Upper lobe of left lung (tissue), 6 donors: ENCODE measurements at regions not wholly inside any gene's neighbourhood (a gene's known extent, or its start where the extent isn't known, plus 50 kb on each side); places are given as distances from the start of the nearest gene placed in this dataset.
"Not testable (repeated sequence)": the region's sequence is repeated elsewhere in the genome, so short reads cannot be mapped to it uniquely, and the experiment has no call there.

Experiments
- ATAC-seq, 2 donors: fragments of 200-7000 bp; cut with Tn5 transposase; one replicate each; pipeline ENCODE4 v1.9.1; 2022; ENCODE audit warnings: mild to moderate bottlenecking in 2 of 2, moderate library complexity in 2 of 2; ENCODE audit not compliant: low FRiP score in 2 of 2
- DNase-seq, 2 donors: peaks; one replicate each; pipeline ENCODE4 v3.0.0-alpha.2; 2019 to 2020
- H3K27ac ChIP-seq, 4 donors: fragments of 200-600 bp; sonication (generic); one replicate each; pipeline ENCODE4 v1.5.1; 2016 to 2019
- H3K27me3 ChIP-seq, 4 donors: fragments of 200-600 bp; sonication (generic); one replicate each; pipeline ENCODE4 v1.5.1; 2017 to 2019
- H3K36me3 ChIP-seq, 4 donors: fragments of 200-600 bp; sonication (generic); one replicate each; pipeline ENCODE4 v1.5.1; 2016 to 2019
- H3K4me1 ChIP-seq, 4 donors: fragments of 200-600 bp; sonication (generic); one replicate each; pipeline ENCODE4 v1.5.1; 2018 to 2019
- H3K4me3 ChIP-seq, 4 donors: fragments of 200-600 bp; sonication (generic); one replicate each; pipeline ENCODE4 v1.5.1; 2017 to 2019; ENCODE audit warnings: mild to moderate bottlenecking in 2 of 4, moderate library complexity in 1 of 4
- H3K9me3 ChIP-seq, 4 donors: fragments of 200-600 bp; sonication (generic); one replicate each; pipeline ENCODE4 v1.5.1; 2018 to 2019
- CTCF ChIP-seq, 6 experiments: fragments of 450-650 bp in 4 of 6; fragments of 200-600 bp in 2 of 6; sonication (generic) in 2 of 6; IDR thresholded peaks; one replicate each; pipeline ENCODE4 v1.5.1; 2016 to 2019; ENCODE audit warnings: antibody characterized with exemption in 6 of 6
- EP300 ChIP-seq, 4 donors: sonication (generic); formaldehyde crosslinking; IDR thresholded peaks; one replicate each; pipeline ENCODE4 v1.5.1; 2017; ENCODE audit warnings: antibody characterized with exemption in 4 of 4, control low read depth in 2 of 4
- POLR2A ChIP-seq, 4 donors: fragments of 450-650 bp; IDR thresholded peaks; one replicate each; pipeline ENCODE4 v1.5.1; 2016 to 2017; ENCODE audit warnings: antibody characterized with exemption in 4 of 4, mild to moderate bottlenecking in 2 of 4
- POLR2AphosphoS5 ChIP-seq, 2 donors: sonication (generic); formaldehyde crosslinking; IDR thresholded peaks; one replicate each; pipeline ENCODE4 v1.5.1; 2017; ENCODE audit warnings: antibody characterized with exemption in 2 of 2
- WGBS, 2 donors: methylation state at CpG; one replicate each; pipeline ENCODE4 v1.1.5; 2017 to 2018; 5-methylcytosine and 5-hydroxymethylcytosine counted together
- donor health status: DM: no; HTN: no; CAD: no; lungs with moderate emphysema.
- donor health status: DM: no; HTN: yes; CAD: no; lungs with severe emphysema.

- Histone ChIP-seq H3K4me3 (no peak overlapping the region), H3K27ac (no peak overlapping the region), H3K9me3 (peaks cover 0 to 4% (median under 1%) of the 10 kb centered on the region in 4 donors), H3K27me3 (no peaks in the 10 kb centered on the region), H3K4me1 (no peaks in the 10 kb centered on the region), H3K36me3 (no peaks in the 10 kb centered on the region)
- WGBS, 2 donors, result 87 to 93% methylated on average over 6 of the region's 6 CpGs
- no peak for ATAC-seq
- no peak for DNase-seq
- TF ChIP-seq POLR2A (IDR thresholded peaks at IDR 0.05), result no peak
- no peak for TF ChIP-seq POLR2AphosphoS5 (IDR thresholded peaks at IDR 0.05)
- no peak for TF ChIP-seq EP300 (IDR thresholded peaks at IDR 0.05)
- TF ChIP-seq CTCF (IDR thresholded peaks at IDR 0.05), result no peak
Observed at GRCh38 chr2:154570501-154570900, 128.0 kb upstream of the KCNJ3 start.

- H3K4me1 ChIP-seq, ATAC-seq, H3K27me3 ChIP-seq, H3K27ac ChIP-seq, H3K9me3 ChIP-seq, H3K4me3 ChIP-seq, H3K36me3 ChIP-seq: not testable (repeated sequence)
- peak in 1 of 2 donors; percentile 8 for DNase-seq
- WGBS, 2 donors, result 88 to 98% methylated on average over 13 of the region's 13 CpGs
Observed at GRCh38 chr2:154576699-154577098, 121.8 kb upstream of the KCNJ3 start.

- Histone ChIP-seq H3K27me3 (no peaks in the 10 kb centered on the region), H3K27ac (no peak overlapping the region), H3K36me3 (no peaks in the 10 kb centered on the region), H3K4me1 (no peaks in the 10 kb centered on the region), H3K4me3 (no peak overlapping the region), H3K9me3 (no peaks in the 10 kb centered on the region)
- peak in 1 of 2 donors; percentile 25 for DNase-seq
- WGBS, 2 donors, result 91% methylated on average over 18 to 19 of the region's 19 CpGs
- TF ChIP-seq POLR2A (IDR thresholded peaks at IDR 0.05), result no peak
- TF ChIP-seq CTCF (IDR thresholded peaks at IDR 0.05), result no peak
- TF ChIP-seq POLR2AphosphoS5 (IDR thresholded peaks at IDR 0.05), result no peak
- TF ChIP-seq EP300 (IDR thresholded peaks at IDR 0.05), result no peak
- ATAC-seq, result no peak
Observed at GRCh38 chr2:154577390-154577789, 121.1 kb upstream of the KCNJ3 start.

GRCh38 chr2:154580767-154581166, 117.7 kb upstream of the KCNJ3 start:
- Histone ChIP-seq H3K4me3 (no peak overlapping the region), H3K4me1 (no peaks in the 10 kb centered on the region), H3K27me3 (no peaks in the 10 kb centered on the region), H3K9me3 (no peaks in the 10 kb centered on the region), H3K36me3 (no peaks in the 10 kb centered on the region), H3K27ac (no peak overlapping the region)
- ATAC-seq (no peak), DNase-seq (no peak)
- TF ChIP-seq POLR2AphosphoS5 (IDR thresholded peaks at IDR 0.05) (no peak), POLR2A (IDR thresholded peaks at IDR 0.05) (no peak)
- 81 to 84% methylated on average over 3 of the region's 3 CpGs for WGBS, 2 donors

GRCh38 chr2:154582694-154583093, 115.8 kb upstream of the KCNJ3 start:
- DNase-seq, H3K27me3 ChIP-seq, H3K27ac ChIP-seq, H3K4me1 ChIP-seq, H3K4me3 ChIP-seq, H3K36me3 ChIP-seq, ATAC-seq, H3K9me3 ChIP-seq: not testable (repeated sequence)
- WGBS, 2 donors, result 79% methylated on average over 6 of the region's 6 CpGs

GRCh38 chr2:154583274-154583673, 115.2 kb upstream of the KCNJ3 start:
- peak in 1 of 2 donors; percentile 53 for DNase-seq
- ATAC-seq, H3K9me3 ChIP-seq, H3K36me3 ChIP-seq, H3K27me3 ChIP-seq, H3K4me3 ChIP-seq, H3K4me1 ChIP-seq, H3K27ac ChIP-seq: not testable (repeated sequence)
- WGBS, 2 donors, result 93 to 94% methylated on average over 8 of the region's 8 CpGs

- H3K36me3 ChIP-seq, result no peaks in the 10 kb centered on the region
- no peak for ATAC-seq
- no peaks in the 10 kb centered on the region for H3K4me1 ChIP-seq
- H3K27ac ChIP-seq, result no peak overlapping the region
- H3K4me3 ChIP-seq, result no peak overlapping the region
- no peaks in the 10 kb centered on the region for H3K27me3 ChIP-seq
- no peaks in the 10 kb centered on the region for H3K9me3 ChIP-seq
- 67 to 84% methylated on average over 1 of the region's 1 CpG for WGBS, 2 donors
- DNase-seq, result no peak
- TF ChIP-seq EP300 (IDR thresholded peaks at IDR 0.05) (no peak), CTCF (IDR thresholded peaks at IDR 0.05) (no peak), POLR2A (IDR thresholded peaks at IDR 0.05) (no peak), POLR2AphosphoS5 (IDR thresholded peaks at IDR 0.05) (no peak)
Observed at GRCh38 chr2:154587739-154588138, 110.8 kb upstream of the KCNJ3 start.
